Epithelial cell of prostate (primary cell): ENCODE measurements at regions not wholly inside any gene's neighbourhood (a gene's known extent, or its start where the extent isn't known, plus 50 kb on each side); places are given as distances from the start of the nearest gene placed in this dataset.
"Not testable (repeated sequence)": the region's sequence is repeated elsewhere in the genome, so short reads cannot be mapped to it uniquely, and the experiment has no call there.

Experiments used
- DNase-seq: peaks from one replicate; pipeline ENCODE4 v3.0.0-alpha.2; 2011; ENCODE audit warnings: low read depth, low spot score
- H3K27ac ChIP-seq: fragments of 450-650 bp; 2 replicates; pipeline ENCODE4 v1.5.1; 2017; ENCODE audit warnings: mild to moderate bottlenecking

- H3K27ac ChIP-seq = peak overlapping the region; percentile 65
- DNase-seq = no peak
These were observed 89.5 kb downstream of the EOMES start for GRCh38 chr3:27632431-27633223.

- no peak for DNase-seq
- H3K27ac ChIP-seq = peak overlapping the region; percentile 2
These were observed 91.2 kb downstream of the EOMES start for GRCh38 chr3:27630885-27631284.

GRCh38 chr3:27629366-27629765, 92.8 kb downstream of the EOMES start:
- DNase-seq = no peak
- no peak overlapping the region for H3K27ac ChIP-seq

GRCh38 chr3:27628026-27628750, 93.9 kb downstream of the EOMES start:
- H3K27ac ChIP-seq = no peak overlapping the region
- no peak for DNase-seq

DNA sequence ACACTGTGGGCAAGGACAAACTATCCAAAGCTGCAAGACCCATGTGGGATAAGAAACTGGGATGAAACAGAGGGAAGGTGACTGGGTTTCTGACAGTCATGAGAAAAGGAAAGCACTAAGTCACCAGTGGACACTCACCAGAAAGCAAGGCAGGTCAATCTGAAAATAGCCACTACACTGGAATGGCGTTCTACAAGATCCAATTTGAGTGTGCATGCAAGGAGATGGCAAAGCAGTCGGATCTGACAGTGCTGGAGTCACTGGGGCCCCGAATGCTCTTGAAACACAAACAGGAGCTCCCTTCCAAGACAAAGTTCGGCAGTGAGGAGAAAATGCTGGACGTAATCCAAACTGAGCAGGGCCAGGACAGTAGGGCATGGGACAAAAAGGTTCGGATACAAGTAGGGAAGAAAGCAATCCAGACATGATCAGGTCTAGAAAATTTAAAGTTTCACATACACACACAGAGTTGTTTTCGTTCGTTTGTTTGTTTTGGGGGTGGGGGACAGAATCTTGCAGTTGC, 95.5 kb downstream of the EOMES start:
- DNase-seq = no peak
- no peak overlapping the region for H3K27ac ChIP-seq

GRCh38 chr3:27625864-27626263, 96.3 kb downstream of the EOMES start:
- no peak for DNase-seq
- H3K27ac ChIP-seq = no peak overlapping the region

- DNase-seq = no peak
- no peak overlapping the region for H3K27ac ChIP-seq
These were observed 98.9 kb downstream of the EOMES start for GRCh38 chr3:27623085-27623753.

DNA sequence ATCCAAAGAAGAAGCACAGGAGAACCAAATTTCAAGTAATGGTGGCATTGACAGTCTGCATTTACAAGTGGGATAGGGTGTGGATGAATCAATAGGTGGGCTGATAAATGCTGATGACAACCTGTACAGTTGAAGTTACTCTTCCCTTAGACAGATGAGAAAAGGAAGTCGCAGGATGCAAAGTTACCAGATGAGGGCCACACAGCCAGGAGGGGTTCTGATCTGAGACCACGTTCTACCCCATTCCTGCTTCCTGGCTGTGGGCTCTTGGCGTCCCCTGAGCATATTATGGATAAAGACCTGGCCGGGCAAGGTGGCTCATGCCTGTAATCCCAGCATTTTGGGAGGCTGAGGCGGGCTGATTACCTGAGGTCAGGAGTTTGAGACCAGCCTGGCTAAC, 104.6 kb downstream of the EOMES start:
- no peak overlapping the region for H3K27ac ChIP-seq
- no peak for DNase-seq

GRCh38 chr3:27616031-27616430, 106.1 kb downstream of the EOMES start:
- no peak overlapping the region for H3K27ac ChIP-seq
- no peak for DNase-seq

DNA sequence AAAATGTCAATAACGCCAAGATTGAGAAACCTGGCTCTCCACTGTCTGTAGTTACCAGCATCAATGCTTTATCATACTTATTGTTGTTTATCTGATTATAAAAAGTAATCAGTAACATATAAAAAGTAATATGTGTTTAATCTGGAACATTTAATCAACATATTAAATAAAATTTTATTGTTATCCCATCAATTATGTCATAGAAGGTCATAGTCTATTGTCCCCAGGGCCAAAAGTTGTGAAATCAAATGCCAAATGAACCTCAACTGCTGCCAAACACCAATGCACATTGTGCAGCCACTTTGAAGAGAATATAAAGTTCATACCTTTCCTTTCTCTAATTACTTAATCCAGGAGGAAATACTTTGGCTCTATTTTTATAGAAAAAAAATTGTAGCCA, 106.6 kb downstream of the EOMES start:
- DNase-seq = no peak
- H3K27ac ChIP-seq = no peak overlapping the region

DNA sequence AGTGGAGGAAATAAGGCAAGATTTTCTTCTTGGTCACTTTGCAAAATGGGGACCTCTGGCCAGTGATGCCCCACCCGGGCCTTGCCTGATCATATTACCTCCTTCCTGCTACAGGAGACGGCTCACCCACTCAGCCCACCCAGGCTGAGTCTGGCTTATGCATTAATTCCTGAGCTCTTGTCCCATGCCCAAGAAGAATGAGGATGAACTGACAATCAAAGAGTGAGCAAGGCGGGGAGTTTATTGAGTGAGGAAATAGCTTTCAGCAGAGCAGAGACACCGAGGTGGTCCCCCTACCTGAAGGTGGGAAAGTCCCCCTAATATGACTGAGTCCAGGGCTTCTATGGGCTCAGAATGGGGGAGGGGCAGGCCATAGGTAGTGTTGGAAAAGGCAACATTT, 107.5 kb downstream of the EOMES start:
- H3K27ac ChIP-seq = no peak overlapping the region
- DNase-seq = no peak

DNA sequence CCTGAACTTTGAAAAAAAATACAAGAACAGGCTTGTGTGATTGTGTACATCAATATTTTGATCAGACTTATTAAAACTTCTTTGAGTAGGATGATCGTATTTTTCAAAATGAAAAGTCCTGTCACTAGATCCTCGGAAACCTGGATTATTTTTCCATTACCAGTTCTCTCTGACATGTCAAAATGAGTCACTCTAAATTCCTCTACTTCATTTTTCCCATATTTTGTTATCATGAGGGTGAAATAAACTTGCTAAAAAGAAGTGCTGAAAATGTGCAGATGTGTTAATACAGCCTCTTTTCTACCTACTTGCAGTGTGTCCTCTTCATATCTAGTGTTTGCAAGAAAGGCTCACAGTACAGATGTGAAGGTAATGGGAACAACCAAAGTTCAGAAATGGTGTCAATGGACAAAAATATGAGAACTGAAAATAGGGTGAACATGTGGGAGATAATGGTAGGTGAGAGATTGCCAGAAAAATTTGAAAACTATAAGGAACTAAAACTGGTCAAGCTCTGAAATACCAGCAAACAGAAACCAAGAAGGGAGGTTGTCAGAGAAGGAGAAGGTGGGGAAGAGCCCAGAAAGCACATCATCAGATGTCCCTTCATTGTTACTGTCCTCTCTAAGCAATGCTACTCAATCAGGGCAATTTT, 108.2 kb downstream of the EOMES start:
- DNase-seq = no peak
- H3K27ac ChIP-seq = no peak overlapping the region

GRCh38 chr3:27610800-27611525, 111.2 kb downstream of the EOMES start:
- H3K27ac ChIP-seq = no peak overlapping the region
- DNase-seq = no peak

- H3K27ac ChIP-seq = peak overlapping the region; percentile 61
- DNase-seq = no peak
These were observed 114.8 kb downstream of the EOMES start for GRCh38 chr3:27607370-27607769.

GRCh38 chr3:27606537-27606936, 115.6 kb downstream of the EOMES start:
- peak overlapping the region; percentile 61 for H3K27ac ChIP-seq
- DNase-seq = no peak

DNA sequence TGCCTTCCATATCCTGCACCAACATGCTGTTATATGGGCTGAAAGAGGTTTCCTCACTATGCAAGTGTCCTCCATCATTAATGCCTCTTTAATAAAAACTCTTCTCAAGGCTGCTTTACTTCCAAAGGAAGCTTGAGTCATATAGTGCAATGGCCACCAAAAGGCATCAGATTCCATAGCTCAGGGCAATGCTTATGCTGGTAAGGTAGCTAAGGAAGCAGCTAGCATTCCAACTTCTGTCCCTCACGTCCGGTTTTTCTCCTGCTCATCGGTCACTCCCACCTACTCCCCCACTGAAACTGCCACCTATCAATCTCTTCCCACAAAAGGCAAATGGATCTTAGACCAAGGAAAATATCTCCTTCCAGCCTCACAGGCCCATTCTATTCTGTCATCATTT, 117.1 kb upstream of the SLC4A7 start:
- not testable (repeated sequence) for DNase-seq, H3K27ac ChIP-seq

GRCh38 chr3:27599741-27600140, 115.6 kb upstream of the SLC4A7 start:
- DNase-seq, H3K27ac ChIP-seq: not testable (repeated sequence)

- no peak for DNase-seq
These were observed 112.7 kb upstream of the SLC4A7 start for GRCh38 chr3:27596921-27597320.

GRCh38 chr3:27596334-27596841, 112.2 kb upstream of the SLC4A7 start:
- H3K27ac ChIP-seq = no peak overlapping the region
- DNase-seq = no peak

More at GRCh38 chr3:27596921-27597320, 112.7 kb upstream of the SLC4A7 start:
- no peak overlapping the region for H3K27ac ChIP-seq
